Liver (tissue), 8 donors: ENCODE measurements at regions not wholly inside any gene's neighbourhood (a gene's known extent, or its start where the extent isn't known, plus 50 kb on each side); places are given as distances from the start of the nearest gene placed in this dataset.

ENCODE experiments used
- DNase-seq: peaks from one replicate; pipeline ENCODE4 v3.0.0-alpha.2; 2017; ENCODE audit warnings: low spot score
- H3K27ac ChIP-seq, 2 donors: one replicate each; pipeline ENCODE4 v1.7.0; 2013; ENCODE audit warnings: inconsistent platforms in 2 of 2, low read length in 2 of 2, control low read depth in 1 of 2, low read depth in 1 of 2, mild to moderate bottlenecking in 1 of 2
- H3K27me3 ChIP-seq, 4 donors: one replicate each; pipeline versions ENCODE4 v1.6.1 to v1.7.0; 2013; ENCODE audit warnings: low read length in 3 of 4, inconsistent platforms in 1 of 4, mild to moderate bottlenecking in 1 of 4, moderate library complexity in 1 of 4; ENCODE audit not compliant: control insufficient read depth in 4 of 4, insufficient read depth in 4 of 4
- H3K36me3 ChIP-seq, 4 donors: one replicate each; pipeline versions ENCODE4 v1.6.1 to v1.7.0; 2013; ENCODE audit warnings: low read length in 3 of 4, mild to moderate bottlenecking in 3 of 4, low read depth in 1 of 4, moderate library complexity in 1 of 4; ENCODE audit not compliant: control insufficient read depth in 4 of 4, insufficient read depth in 3 of 4
- H3K4me1 ChIP-seq, 4 donors: one replicate each; pipeline versions ENCODE4 v1.6.1 to v1.7.0; 2013; ENCODE audit warnings: low read length in 3 of 4, mild to moderate bottlenecking in 3 of 4, moderate library complexity in 1 of 4; ENCODE audit not compliant: control insufficient read depth in 4 of 4, insufficient read depth in 4 of 4
- H3K4me3 ChIP-seq, 3 donors: one replicate each; pipeline versions ENCODE4 v1.6.1 to v1.7.0; 2013; ENCODE audit warnings: low read length in 3 of 3, control low read depth in 1 of 3, low read depth in 1 of 3, mild to moderate bottlenecking in 1 of 3
- H3K9ac ChIP-seq, 2 donors: one replicate each; pipeline ENCODE4 v1.7.0; 2013; ENCODE audit warnings: low read length in 2 of 2, mild to moderate bottlenecking in 2 of 2, moderate library complexity in 2 of 2, control low read depth in 1 of 2, low read depth in 1 of 2
- H3K9me3 ChIP-seq, 4 donors: one replicate each; pipeline versions ENCODE4 v1.6.1 to v1.7.0; 2013; ENCODE audit warnings: low read length in 3 of 4; ENCODE audit not compliant: control insufficient read depth in 4 of 4
- EGR1 ChIP-seq, 2 donors: IDR thresholded peaks; 2 replicates each; pipeline ENCODE4 v1.6.1; 2016 to 2018; ENCODE audit warnings: antibody characterized with exemption in 2 of 2, low read depth in 2 of 2
- FOXA1 ChIP-seq: IDR thresholded peaks from 2 replicates; pipeline ENCODE4 v1.6.1; 2016; ENCODE audit warnings: antibody characterized with exemption
- FOXA2 ChIP-seq: IDR thresholded peaks from 2 replicates; pipeline ENCODE4 v1.6.1; 2016; ENCODE audit warnings: antibody characterized with exemption
- GABPA ChIP-seq, 2 donors: IDR thresholded peaks in 1 of 2; conservative IDR thresholded peaks in 1 of 2; 2 replicates each; pipeline ENCODE4 v1.6.1; 2016; ENCODE audit warnings: antibody characterized with exemption in 2 of 2, mild to moderate bottlenecking in 1 of 2, moderate library complexity in 1 of 2
- HNF4A ChIP-seq, 2 donors: conservative IDR thresholded peaks; 2 replicates each; pipeline ENCODE4 v1.6.1; 2016; ENCODE audit warnings: antibody characterized with exemption in 2 of 2, mild to moderate bottlenecking in 2 of 2
- HNF4G ChIP-seq: IDR thresholded peaks from 2 replicates; pipeline ENCODE4 v1.6.1; 2016; ENCODE audit warnings: antibody characterized with exemption
- JUND ChIP-seq, 2 donors: IDR thresholded peaks; 2 replicates each; pipeline ENCODE4 v1.6.1; 2016; ENCODE audit warnings: antibody characterized with exemption in 2 of 2
- NR2F2 ChIP-seq: IDR thresholded peaks from 2 replicates; pipeline ENCODE4 v1.6.1; 2016; ENCODE audit warnings: antibody characterized with exemption
- RAD21 ChIP-seq, 2 donors: IDR thresholded peaks; 2 replicates each; pipeline ENCODE4 v1.6.1; 2016; ENCODE audit warnings: antibody characterized with exemption in 2 of 2, mild to moderate bottlenecking in 2 of 2
- RXRA ChIP-seq, 2 donors: IDR thresholded peaks; 2 replicates each; pipeline ENCODE4 v1.6.1; 2017 to 2018; ENCODE audit warnings: antibody characterized with exemption in 2 of 2, mild to moderate bottlenecking in 1 of 2
- SP1 ChIP-seq: IDR thresholded peaks from 2 replicates; pipeline ENCODE4 v1.6.1; 2018; ENCODE audit warnings: antibody characterized with exemption, mild to moderate bottlenecking
- TAF1 ChIP-seq: conservative IDR thresholded peaks from 2 replicates; pipeline ENCODE4 v1.6.1; 2016; ENCODE audit warnings: antibody characterized with exemption, mild to moderate bottlenecking
- YY1 ChIP-seq: IDR thresholded peaks from 2 replicates; pipeline ENCODE4 v1.6.1; 2016; ENCODE audit warnings: antibody characterized with exemption, mild to moderate bottlenecking
- WGBS: extraction: QIAGEN DNeasy Blood & Tissue Kit; methylation state at CpG from one replicate; pipeline ENCODE4 v1.1.7; 2013; 5-methylcytosine and 5-hydroxymethylcytosine counted together
- TF ChIP-seq, protein P1 (sequence below): IDR thresholded peaks from 2 replicates; pipeline ENCODE4 v1.6.1; 2016; ENCODE audit warnings: antibody characterized with exemption, mild to moderate bottlenecking
- TF ChIP-seq, protein P2 (sequence below): IDR thresholded peaks from 2 replicates; pipeline ENCODE4 v1.6.1; 2016; ENCODE audit warnings: antibody characterized with exemption
- TF ChIP-seq, protein P3 (sequence below): IDR thresholded peaks from 2 replicates; pipeline ENCODE4 v1.6.1; 2016; ENCODE audit warnings: antibody characterized with exemption
- TF ChIP-seq, protein P4 (sequence below): IDR thresholded peaks from 2 replicates; pipeline ENCODE4 v1.6.1; 2016; ENCODE audit warnings: antibody characterized with exemption
- TF ChIP-seq, protein P5 (sequence below): fragments of 150-350 bp; IDR thresholded peaks from 2 replicates; pipeline ENCODE4 v1.5.1; 2017; ENCODE audit warnings: improper control_type of control experiment, low read depth, low read length; ENCODE audit not compliant: missing input control
- donor health status: healthy.
- donor health status: healthy.
- donor health status: healthy.
- donor health status: healthy.
- donor health status: healthy.

DNA sequence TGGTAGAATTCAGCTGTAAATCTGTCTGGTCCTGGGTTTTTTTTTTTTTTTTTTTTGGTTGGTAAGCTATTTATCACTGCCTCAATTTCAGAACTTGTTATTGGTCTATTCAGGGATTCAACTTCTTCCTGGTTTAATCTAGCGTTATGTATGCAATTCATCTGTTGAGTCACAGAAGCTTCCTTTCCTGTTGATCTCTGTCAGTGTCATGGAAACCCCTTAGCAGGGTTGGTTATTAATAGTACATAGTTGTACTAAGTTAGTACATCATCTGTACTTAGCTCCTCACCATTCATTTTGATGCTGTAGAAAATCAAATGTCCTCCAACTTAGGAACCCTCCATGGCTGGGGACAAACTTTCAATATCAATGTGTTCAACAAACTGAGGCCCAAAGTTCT is 51.0 kb upstream of the BARHL2 start:
- TF ChIP-seq JUND (IDR thresholded peaks at IDR 0.05) (no peak), GABPA (IDR thresholded peaks at IDR 0.05 in 1 of 2, conservative IDR thresholded peaks at IDR 0.05 in 1 of 2) (no peak), YY1 (no peak), FOXA2 (no peak), FOXA1 (no peak), SP1 (no peak), RXRA (IDR thresholded peaks at IDR 0.05) (no peak), TAF1 (no peak), RAD21 (IDR thresholded peaks at IDR 0.05) (no peak), HNF4A (conservative IDR thresholded peaks at IDR 0.05) (no peak), NR2F2 (no peak), HNF4G (no peak), EGR1 (IDR thresholded peaks at IDR 0.05; ENCODE audit: low read depth in 2 of 2) (no peak)
- TF ChIP-seq, protein P1, sequence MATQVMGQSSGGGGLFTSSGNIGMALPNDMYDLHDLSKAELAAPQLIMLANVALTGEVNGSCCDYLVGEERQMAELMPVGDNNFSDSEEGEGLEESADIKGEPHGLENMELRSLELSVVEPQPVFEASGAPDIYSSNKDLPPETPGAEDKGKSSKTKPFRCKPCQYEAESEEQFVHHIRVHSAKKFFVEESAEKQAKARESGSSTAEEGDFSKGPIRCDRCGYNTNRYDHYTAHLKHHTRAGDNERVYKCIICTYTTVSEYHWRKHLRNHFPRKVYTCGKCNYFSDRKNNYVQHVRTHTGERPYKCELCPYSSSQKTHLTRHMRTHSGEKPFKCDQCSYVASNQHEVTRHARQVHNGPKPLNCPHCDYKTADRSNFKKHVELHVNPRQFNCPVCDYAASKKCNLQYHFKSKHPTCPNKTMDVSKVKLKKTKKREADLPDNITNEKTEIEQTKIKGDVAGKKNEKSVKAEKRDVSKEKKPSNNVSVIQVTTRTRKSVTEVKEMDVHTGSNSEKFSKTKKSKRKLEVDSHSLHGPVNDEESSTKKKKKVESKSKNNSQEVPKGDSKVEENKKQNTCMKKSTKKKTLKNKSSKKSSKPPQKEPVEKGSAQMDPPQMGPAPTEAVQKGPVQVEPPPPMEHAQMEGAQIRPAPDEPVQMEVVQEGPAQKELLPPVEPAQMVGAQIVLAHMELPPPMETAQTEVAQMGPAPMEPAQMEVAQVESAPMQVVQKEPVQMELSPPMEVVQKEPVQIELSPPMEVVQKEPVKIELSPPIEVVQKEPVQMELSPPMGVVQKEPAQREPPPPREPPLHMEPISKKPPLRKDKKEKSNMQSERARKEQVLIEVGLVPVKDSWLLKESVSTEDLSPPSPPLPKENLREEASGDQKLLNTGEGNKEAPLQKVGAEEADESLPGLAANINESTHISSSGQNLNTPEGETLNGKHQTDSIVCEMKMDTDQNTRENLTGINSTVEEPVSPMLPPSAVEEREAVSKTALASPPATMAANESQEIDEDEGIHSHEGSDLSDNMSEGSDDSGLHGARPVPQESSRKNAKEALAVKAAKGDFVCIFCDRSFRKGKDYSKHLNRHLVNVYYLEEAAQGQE, result no peak
- TF ChIP-seq, protein P2, sequence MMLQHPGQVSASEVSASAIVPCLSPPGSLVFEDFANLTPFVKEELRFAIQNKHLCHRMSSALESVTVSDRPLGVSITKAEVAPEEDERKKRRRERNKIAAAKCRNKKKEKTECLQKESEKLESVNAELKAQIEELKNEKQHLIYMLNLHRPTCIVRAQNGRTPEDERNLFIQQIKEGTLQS, result no peak
- TF ChIP-seq, protein P3, sequence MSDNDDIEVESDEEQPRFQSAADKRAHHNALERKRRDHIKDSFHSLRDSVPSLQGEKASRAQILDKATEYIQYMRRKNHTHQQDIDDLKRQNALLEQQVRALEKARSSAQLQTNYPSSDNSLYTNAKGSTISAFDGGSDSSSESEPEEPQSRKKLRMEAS, result no peak
- TF ChIP-seq, protein P4, sequence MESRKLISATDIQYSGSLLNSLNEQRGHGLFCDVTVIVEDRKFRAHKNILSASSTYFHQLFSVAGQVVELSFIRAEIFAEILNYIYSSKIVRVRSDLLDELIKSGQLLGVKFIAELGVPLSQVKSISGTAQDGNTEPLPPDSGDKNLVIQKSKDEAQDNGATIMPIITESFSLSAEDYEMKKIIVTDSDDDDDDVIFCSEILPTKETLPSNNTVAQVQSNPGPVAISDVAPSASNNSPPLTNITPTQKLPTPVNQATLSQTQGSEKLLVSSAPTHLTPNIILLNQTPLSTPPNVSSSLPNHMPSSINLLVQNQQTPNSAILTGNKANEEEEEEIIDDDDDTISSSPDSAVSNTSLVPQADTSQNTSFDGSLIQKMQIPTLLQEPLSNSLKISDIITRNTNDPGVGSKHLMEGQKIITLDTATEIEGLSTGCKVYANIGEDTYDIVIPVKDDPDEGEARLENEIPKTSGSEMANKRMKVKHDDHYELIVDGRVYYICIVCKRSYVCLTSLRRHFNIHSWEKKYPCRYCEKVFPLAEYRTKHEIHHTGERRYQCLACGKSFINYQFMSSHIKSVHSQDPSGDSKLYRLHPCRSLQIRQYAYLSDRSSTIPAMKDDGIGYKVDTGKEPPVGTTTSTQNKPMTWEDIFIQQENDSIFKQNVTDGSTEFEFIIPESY, result no peak
- TF ChIP-seq, protein P5, sequence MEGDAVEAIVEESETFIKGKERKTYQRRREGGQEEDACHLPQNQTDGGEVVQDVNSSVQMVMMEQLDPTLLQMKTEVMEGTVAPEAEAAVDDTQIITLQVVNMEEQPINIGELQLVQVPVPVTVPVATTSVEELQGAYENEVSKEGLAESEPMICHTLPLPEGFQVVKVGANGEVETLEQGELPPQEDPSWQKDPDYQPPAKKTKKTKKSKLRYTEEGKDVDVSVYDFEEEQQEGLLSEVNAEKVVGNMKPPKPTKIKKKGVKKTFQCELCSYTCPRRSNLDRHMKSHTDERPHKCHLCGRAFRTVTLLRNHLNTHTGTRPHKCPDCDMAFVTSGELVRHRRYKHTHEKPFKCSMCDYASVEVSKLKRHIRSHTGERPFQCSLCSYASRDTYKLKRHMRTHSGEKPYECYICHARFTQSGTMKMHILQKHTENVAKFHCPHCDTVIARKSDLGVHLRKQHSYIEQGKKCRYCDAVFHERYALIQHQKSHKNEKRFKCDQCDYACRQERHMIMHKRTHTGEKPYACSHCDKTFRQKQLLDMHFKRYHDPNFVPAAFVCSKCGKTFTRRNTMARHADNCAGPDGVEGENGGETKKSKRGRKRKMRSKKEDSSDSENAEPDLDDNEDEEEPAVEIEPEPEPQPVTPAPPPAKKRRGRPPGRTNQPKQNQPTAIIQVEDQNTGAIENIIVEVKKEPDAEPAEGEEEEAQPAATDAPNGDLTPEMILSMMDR, result no peak
- no peak for DNase-seq
- Histone ChIP-seq H3K36me3 (no peaks in the 10 kb centered on the region), H3K27ac (no peak overlapping the region), H3K9me3 (no peaks in the 10 kb centered on the region), H3K4me1 (no peaks in the 10 kb centered on the region), H3K4me3 (no peak overlapping the region), H3K9ac (no peak overlapping the region), H3K27me3 (peaks cover 0 to 2% (median 0%) of the 10 kb centered on the region in 4 donors)
- 77% methylated on average over 1 of the region's 1 CpG for WGBS
